ENCODE measurements at regions not wholly inside any gene's neighbourhood (a gene's known extent, or its start where the extent isn't known, plus 50 kb on each side); places are given as distances from the start of the nearest gene placed in this dataset.

DNA sequence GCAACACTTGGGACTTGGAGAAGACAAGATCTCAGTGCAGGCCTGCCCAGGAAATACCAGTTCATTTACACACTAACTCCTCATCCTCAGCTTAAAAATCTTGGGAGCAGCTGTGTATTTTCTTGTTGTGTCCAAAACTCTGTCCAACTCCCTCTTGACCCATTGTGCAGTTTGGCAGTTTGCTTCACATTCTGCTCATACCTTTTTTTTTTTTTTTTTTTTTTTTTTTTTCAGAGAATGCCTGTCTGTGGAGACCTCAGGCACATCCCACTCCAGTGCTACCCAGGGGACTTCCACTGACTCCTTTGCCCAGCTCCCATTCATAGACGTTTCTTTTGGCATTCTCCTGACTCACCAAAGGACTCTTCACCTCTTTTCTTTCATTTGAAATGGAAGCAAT, 265.8 kb upstream of the TCF21 start:
- TF ChIP-seq, protein P1, sequence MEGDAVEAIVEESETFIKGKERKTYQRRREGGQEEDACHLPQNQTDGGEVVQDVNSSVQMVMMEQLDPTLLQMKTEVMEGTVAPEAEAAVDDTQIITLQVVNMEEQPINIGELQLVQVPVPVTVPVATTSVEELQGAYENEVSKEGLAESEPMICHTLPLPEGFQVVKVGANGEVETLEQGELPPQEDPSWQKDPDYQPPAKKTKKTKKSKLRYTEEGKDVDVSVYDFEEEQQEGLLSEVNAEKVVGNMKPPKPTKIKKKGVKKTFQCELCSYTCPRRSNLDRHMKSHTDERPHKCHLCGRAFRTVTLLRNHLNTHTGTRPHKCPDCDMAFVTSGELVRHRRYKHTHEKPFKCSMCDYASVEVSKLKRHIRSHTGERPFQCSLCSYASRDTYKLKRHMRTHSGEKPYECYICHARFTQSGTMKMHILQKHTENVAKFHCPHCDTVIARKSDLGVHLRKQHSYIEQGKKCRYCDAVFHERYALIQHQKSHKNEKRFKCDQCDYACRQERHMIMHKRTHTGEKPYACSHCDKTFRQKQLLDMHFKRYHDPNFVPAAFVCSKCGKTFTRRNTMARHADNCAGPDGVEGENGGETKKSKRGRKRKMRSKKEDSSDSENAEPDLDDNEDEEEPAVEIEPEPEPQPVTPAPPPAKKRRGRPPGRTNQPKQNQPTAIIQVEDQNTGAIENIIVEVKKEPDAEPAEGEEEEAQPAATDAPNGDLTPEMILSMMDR (IDR thresholded peaks at IDR 0.05; ENCODE audit: poor library complexity, severe bottlenecking): no peak
- no peak for TF ChIP-seq SMC3 (conservative IDR thresholded peaks at IDR 0.05; ENCODE audit: poor library complexity)

All from neural cell (in vitro differentiated cells).